GM12875 (cell line): ENCODE measurements at regions not wholly inside any gene's neighbourhood (a gene's known extent, or its start where the extent isn't known, plus 50 kb on each side); places are given as distances from the start of the nearest gene placed in this dataset.

ENCODE experiments used
- H3K4me3 ChIP-seq: one replicate; pipeline ENCODE4 v1.5.1; 2011; ENCODE audit warnings: low read depth, low read length, control low read depth
- TF ChIP-seq, protein P1 (sequence below): IDR thresholded peaks from 2 replicates; pipeline ENCODE4 v1.5.1; 2011; ENCODE audit warnings: low read depth, mild to moderate bottlenecking, control low read depth, inconsistent platforms, low read length, moderate library complexity, borderline replicate concordance; ENCODE audit not compliant: insufficient read depth

DNA sequence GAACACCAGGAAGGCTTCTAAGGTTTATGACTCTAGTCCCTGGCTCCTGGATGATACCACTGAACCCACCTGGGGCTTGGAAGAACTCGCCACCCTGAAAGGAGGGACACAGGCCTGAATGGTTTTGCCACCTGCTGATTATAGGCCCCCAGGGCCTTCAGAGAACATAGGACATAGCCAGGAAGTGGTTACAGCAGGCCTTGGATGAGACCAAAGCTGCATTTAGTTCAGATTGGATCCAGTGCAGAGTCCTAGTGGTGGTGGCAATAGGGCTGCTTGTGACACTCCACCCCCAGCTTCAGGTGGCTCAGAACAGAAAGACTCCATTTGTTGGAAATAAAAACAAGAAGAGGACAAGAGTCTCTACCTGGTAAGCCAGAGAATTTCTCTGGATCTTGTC, 101.6 kb upstream of the PLPPR5 start:
- TF ChIP-seq, protein P1, sequence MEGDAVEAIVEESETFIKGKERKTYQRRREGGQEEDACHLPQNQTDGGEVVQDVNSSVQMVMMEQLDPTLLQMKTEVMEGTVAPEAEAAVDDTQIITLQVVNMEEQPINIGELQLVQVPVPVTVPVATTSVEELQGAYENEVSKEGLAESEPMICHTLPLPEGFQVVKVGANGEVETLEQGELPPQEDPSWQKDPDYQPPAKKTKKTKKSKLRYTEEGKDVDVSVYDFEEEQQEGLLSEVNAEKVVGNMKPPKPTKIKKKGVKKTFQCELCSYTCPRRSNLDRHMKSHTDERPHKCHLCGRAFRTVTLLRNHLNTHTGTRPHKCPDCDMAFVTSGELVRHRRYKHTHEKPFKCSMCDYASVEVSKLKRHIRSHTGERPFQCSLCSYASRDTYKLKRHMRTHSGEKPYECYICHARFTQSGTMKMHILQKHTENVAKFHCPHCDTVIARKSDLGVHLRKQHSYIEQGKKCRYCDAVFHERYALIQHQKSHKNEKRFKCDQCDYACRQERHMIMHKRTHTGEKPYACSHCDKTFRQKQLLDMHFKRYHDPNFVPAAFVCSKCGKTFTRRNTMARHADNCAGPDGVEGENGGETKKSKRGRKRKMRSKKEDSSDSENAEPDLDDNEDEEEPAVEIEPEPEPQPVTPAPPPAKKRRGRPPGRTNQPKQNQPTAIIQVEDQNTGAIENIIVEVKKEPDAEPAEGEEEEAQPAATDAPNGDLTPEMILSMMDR = no peak
- H3K4me3 ChIP-seq = no peak overlapping the region

DNA sequence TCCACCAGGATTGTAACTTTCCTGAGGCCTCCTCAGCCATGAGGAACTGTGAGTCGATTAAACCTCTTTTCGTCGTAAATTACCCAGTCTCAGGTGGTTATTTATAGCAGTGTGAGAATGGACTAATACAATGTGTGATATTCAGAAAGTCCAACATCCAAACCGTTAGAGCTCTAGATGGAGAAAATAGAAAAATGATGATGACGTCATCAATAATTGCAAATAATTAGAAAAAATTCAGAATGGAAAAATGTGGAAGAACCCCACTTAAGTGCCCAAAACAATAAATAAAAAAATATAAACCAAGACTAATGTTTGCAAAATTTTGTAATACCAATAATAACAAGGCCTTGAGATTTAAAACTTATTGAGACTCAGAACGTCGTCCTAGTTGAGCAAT, 103.0 kb upstream of the PLPPR5 start:
- TF ChIP-seq, protein P1 = no peak

DNA sequence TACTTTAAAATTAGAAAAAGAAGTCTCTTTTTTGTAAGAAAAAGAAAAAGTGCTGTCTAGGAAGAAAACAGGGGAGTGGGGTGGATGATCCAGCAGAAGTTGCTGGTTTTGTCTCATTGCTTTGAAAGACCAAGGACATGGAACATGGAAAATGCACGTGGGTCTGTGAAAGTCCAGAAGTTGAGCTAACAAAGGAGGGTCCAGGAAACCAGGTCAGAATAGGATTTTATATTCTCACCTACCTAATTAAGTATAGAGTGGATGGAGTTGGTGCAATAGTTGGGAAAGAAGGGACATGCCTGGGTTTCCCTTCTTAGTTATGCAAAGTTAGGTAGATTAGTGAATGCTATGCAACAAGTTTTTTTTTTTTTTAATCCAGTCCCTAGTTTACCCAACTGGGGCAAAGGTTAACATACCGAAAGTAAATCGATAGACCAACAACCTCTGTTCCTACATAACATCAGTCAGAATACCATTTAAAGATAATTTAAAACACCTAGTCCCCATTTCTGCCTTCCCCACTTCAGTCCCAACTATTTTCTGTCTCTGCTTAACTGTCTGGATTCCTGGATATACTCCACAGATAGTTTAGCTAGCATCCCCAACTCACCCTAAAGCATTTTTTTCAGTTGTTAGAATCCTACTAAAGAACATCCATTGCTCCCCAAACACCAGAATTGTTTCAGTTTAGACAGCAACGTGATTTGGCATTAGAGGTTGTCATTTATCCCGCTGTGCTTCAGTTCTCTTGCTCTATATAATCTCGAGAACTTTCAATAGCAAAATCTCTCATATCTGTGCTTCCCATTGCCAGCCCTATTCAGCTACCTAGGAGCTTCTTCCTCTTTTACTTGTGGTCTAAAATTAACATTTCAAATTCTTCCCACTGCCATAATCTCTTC, 105.7 kb upstream of the PLPPR5 start:
- H3K4me3 ChIP-seq = no peak overlapping the region
- TF ChIP-seq, protein P1 = no peak

More for the DNA sequence above, 103.0 kb upstream of the PLPPR5 start:
- H3K4me3 ChIP-seq = no peak overlapping the region

DNA sequence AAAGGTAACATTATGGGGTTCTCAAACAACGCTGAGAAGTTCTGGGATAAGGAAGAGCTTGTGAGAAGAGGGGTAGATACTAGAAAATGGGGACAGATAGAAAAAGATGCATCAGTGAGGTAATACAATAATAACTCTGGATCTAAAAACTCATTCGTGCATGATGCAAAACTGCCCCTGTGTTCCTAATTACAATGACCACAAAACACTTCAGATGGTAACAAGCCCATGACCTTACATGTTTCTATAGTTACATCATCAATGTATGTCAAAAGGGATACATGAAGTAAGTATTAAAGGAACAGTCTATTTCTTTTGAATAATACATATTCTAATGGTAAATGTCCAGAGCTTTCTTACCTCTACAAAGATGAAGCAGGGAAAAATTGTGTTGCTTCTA, 110.6 kb upstream of the PLPPR5 start:
- H3K4me3 ChIP-seq = no peak overlapping the region
- TF ChIP-seq, protein P1 = no peak

DNA sequence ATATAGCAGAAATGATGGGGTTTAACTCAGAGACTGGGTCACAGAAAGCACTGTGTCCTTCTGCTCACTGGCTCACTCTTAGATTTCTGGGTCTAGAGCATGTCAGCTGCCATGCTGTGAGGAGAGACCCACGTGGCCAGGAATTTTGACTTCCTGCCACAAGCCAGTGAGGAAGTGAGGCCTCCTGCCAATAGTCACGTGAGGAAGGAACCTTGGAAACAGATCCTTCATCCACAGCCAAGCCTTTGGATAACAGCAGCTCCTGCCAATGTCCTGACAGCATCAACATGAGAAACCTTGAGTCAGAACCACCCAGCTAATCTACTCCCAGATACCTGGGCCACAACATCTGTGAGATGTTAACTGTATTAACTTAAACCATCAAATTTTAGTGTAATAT, 114.5 kb upstream of the PLPPR5 start:
- TF ChIP-seq, protein P1 = no peak
- H3K4me3 ChIP-seq = no peak overlapping the region

DNA sequence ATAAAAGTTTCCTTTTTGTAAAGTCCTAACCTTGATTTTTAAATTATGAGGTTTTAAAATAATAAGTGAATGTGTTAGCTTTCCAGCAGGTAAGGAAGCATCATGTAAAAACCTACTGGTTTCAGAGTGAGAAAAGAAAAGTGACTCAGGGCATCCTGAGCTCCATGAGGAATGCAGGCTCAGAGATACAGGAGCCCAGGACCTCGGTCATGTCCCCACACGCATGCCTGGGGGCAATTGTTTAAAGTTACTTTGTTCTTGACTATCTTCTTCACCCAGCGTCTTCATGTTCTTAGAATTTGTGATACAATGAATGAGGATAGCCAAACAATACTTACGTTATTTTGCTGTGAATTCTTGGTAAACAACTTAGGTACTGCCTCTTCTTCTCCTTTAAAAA, 117.4 kb upstream of the PLPPR5 start:
- TF ChIP-seq, protein P1 = no peak
- H3K4me3 ChIP-seq = no peak overlapping the region

DNA sequence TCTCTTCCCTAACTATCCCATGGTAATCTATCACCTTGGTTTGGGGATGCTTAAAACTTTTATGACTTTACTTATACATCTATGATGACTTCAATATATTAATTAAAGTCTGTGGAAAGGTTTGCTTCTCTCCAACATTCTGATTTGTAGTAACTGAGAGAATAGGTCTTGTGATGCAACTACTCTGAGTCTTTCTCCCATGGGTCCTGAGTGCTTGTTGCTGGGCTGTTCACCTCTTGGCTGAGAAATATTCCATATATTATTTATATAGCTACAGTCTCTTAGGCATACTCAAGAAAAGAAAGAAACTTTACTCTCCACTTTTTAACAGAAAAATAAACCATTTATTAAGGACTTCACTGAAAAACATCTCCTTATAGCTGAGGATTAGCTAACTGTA, 119.3 kb upstream of the PLPPR5 start:
- no peak overlapping the region for H3K4me3 ChIP-seq
- TF ChIP-seq, protein P1 = no peak
